GM18499 (cell line): ENCODE measurements at regions not wholly inside any gene's neighbourhood (a gene's known extent, or its start where the extent isn't known, plus 50 kb on each side); places are given as distances from the start of the nearest gene placed in this dataset.
"Not testable (repeated sequence)": the region's sequence is repeated elsewhere in the genome, so short reads cannot be mapped to it uniquely, and the experiment has no call there.

Experiments
- ATAC-seq: cut with Tn5 transposase; IDR thresholded peaks from one replicate; pipeline ENCODE4 v1.9.1; 2021; ENCODE audit warnings: moderate number of reproducible peaks; ENCODE audit not compliant: insufficient read depth, unreplicated experiment

GRCh38 chr20:40049854-40050253 lies 639.2 kb downstream of the MAFB start:
- ATAC-seq: no peak

- ATAC-seq: no peak
These were observed 642.3 kb downstream of the MAFB start for GRCh38 chr20:40046703-40047102.

- no peak for ATAC-seq
These were observed 651.5 kb downstream of the MAFB start for GRCh38 chr20:40037511-40037910.

- no peak for ATAC-seq
These were observed 659.4 kb downstream of the MAFB start for GRCh38 chr20:40029589-40029988.

GRCh38 chr20:40019510-40019909 lies 669.5 kb downstream of the MAFB start:
- ATAC-seq: no peak

- no peak for ATAC-seq
These were observed 671.3 kb downstream of the MAFB start for GRCh38 chr20:40017765-40018164.

GRCh38 chr20:40016890-40017289 lies 672.1 kb downstream of the MAFB start:
- no peak for ATAC-seq

- ATAC-seq: no peak
These were observed 672.6 kb downstream of the MAFB start for GRCh38 chr20:40016392-40016791.

GRCh38 chr20:40012026-40012425 lies 677.0 kb downstream of the MAFB start:
- not testable (repeated sequence) for ATAC-seq

- no peak for ATAC-seq
These were observed 678.6 kb downstream of the MAFB start for GRCh38 chr20:40010483-40010882.

GRCh38 chr20:40009542-40009941 lies 679.5 kb downstream of the MAFB start:
- ATAC-seq: no peak

GRCh38 chr20:40008177-40008576 lies 680.9 kb downstream of the MAFB start:
- ATAC-seq: no peak

- ATAC-seq: no peak
These were observed 682.7 kb downstream of the MAFB start for GRCh38 chr20:40006168-40006860.

- ATAC-seq: not testable (repeated sequence)
These were observed 684.9 kb downstream of the MAFB start for GRCh38 chr20:40004092-40004491.

- no peak for ATAC-seq
These were observed 695.3 kb downstream of the MAFB start for GRCh38 chr20:39993742-39994141.

- no peak for ATAC-seq
These were observed 698.3 kb downstream of the MAFB start for GRCh38 chr20:39990692-39991091.

- no peak for ATAC-seq
These were observed 700.0 kb downstream of the MAFB start for GRCh38 chr20:39988991-39989390.

- ATAC-seq: no peak
These were observed 702.7 kb downstream of the MAFB start for GRCh38 chr20:39986173-39986904.

- no peak for ATAC-seq
These were observed 703.7 kb downstream of the MAFB start for GRCh38 chr20:39985271-39985827.

GRCh38 chr20:39983655-39984054 lies 705.4 kb downstream of the MAFB start:
- ATAC-seq: no peak

- ATAC-seq: no peak
These were observed 705.9 kb downstream of the MAFB start for GRCh38 chr20:39983183-39983582.
